K562 (cell line): ENCODE measurements at regions not wholly inside any gene's neighbourhood (a gene's known extent, or its start where the extent isn't known, plus 50 kb on each side); places are given as distances from the start of the nearest gene placed in this dataset.

ENCODE experiments used
- ATAC-seq: fragments of 200-7000 bp; cut with Tn5 transposase; 3 replicates; pipeline ENCODE4 v1.9.1; 2020; ENCODE audit warnings: moderate library complexity
- BruUV-seq: library from RNA; stranded (reverse); fragments of 400-500 nt; replicated peaks from 2 replicates; lab custom pipeline; 2021; lab: Mats Ljungman, UMichigan
- CTCF ChIA-PET: fragments of 300-600 bp; formaldehyde crosslinking; extraction: SDS; loops from one replicate; lab custom pipeline; 2021; ENCODE audit warnings: low intra/inter-chr PET ratio; lab: Yijun Ruan, JAX
- POLR2A ChIA-PET: fragments of 300-600, 350-650 bp; sonication (Branson Sonifier 250); formaldehyde crosslinking; extraction: SDS; loops from one replicate; lab custom pipeline; 2021; ENCODE audit warnings: antibody characterized with exemption, inconsistent platforms; lab: Yijun Ruan, JAX
- DNase-seq, 4 experiments: peaks; one replicate each; pipeline versions ENCODE4 v3.0.0 to v3.0.0-alpha.2; 2011 to 2018; ENCODE audit warnings: low spot score in 3 of 4, mixed read lengths in 3 of 4; ENCODE audit errors: extremely low read depth in 1 of 4
- FAIRE-seq: peaks from 2 replicates; lab custom pipeline; 2011; peaks lifted over from hg19 to GRCh38; lab: Jason Lieb, UNC
- H2AFZ ChIP-seq: 2 replicates; pipeline ENCODE4 v1.6.0; 2011; ENCODE audit warnings: low read depth, low read length, control low read depth, inconsistent platforms
- H3K27ac ChIP-seq: fragments of 200-600 bp; 3 replicates; pipeline ENCODE4 v1.8.0; 2011; ENCODE audit warnings: low read depth, mild to moderate bottlenecking, control low read depth, inconsistent platforms, low read length, moderate library complexity, mixed read lengths; ENCODE audit errors: extremely low read depth
- H3K27me3 ChIP-seq, 2 experiments: fragments of 300-600 bp in 1 of 2; 2 replicates in 1 of 2; 3 replicates in 1 of 2; pipeline versions ENCODE4 v1.6.0 to v1.8.0; 2011; ENCODE audit warnings: inconsistent platforms in 2 of 2, low read length in 2 of 2, mild to moderate bottlenecking in 1 of 2, mixed read lengths in 1 of 2, moderate library complexity in 1 of 2; ENCODE audit not compliant: control insufficient read depth in 2 of 2, insufficient read depth in 2 of 2
- H3K36me3 ChIP-seq: fragments of 300-600 bp; 3 replicates; pipeline ENCODE4 v1.8.0; 2011; ENCODE audit warnings: mild to moderate bottlenecking, low read length, inconsistent platforms; ENCODE audit not compliant: control insufficient read depth, insufficient read depth
- H3K4me1 ChIP-seq, 2 experiments: fragments of 200-600 bp in 1 of 2; replicated peaks in 1 of 2; 2 replicates in 1 of 2; 3 replicates in 1 of 2; pipeline versions ENCODE4 v1.5.1 to v1.8.0; 2011; ENCODE audit warnings: inconsistent platforms in 2 of 2, low read length in 2 of 2, mild to moderate bottlenecking in 1 of 2, mixed read lengths in 1 of 2, moderate library complexity in 1 of 2; ENCODE audit not compliant: control insufficient read depth in 2 of 2, insufficient read depth in 2 of 2
- H3K4me2 ChIP-seq: 2 replicates; pipeline ENCODE4 v1.6.1; 2011; ENCODE audit warnings: low read length, control low read depth, inconsistent platforms, mixed read lengths; ENCODE audit not compliant: insufficient read depth
- H3K4me3 ChIP-seq: fragments of 200-600 bp; sonication (generic), shearing (Covaris generic); 2 replicates; pipeline ENCODE4 v1.5.1; 2016; ENCODE audit warnings: control low read depth, inconsistent platforms
- H3K79me2 ChIP-seq: fragments of 200-600 bp; 3 replicates; pipeline ENCODE4 v1.8.0; 2011; ENCODE audit warnings: low read length, inconsistent platforms; ENCODE audit not compliant: control insufficient read depth, insufficient read depth
- H3K9ac ChIP-seq, 2 experiments: 2 replicates each; pipeline versions ENCODE4 v1.6.0 to v1.6.1; 2011; ENCODE audit warnings: low read depth in 2 of 2, low read length in 2 of 2, control low read depth in 1 of 2, inconsistent platforms in 1 of 2, mild to moderate bottlenecking in 1 of 2, mixed read lengths in 1 of 2; ENCODE audit not compliant: insufficient read depth in 1 of 2
- H3K9me1 ChIP-seq: one replicate; pipeline ENCODE4 v1.6.0; 2011; ENCODE audit warnings: inconsistent platforms, mild to moderate bottlenecking, low read length, moderate library complexity; ENCODE audit not compliant: control insufficient read depth, insufficient read depth
- H3K9me3 ChIP-seq: replicated peaks from 2 replicates; pipeline ENCODE4 v1.5.1; 2011; ENCODE audit warnings: low read depth, low read length, inconsistent platforms; ENCODE audit not compliant: control insufficient read depth, insufficient read depth
- H4K20me1 ChIP-seq: replicated peaks from 2 replicates; pipeline ENCODE4 v1.6.1; 2011; ENCODE audit warnings: low read length, inconsistent platforms, mixed read lengths; ENCODE audit not compliant: control insufficient read depth, insufficient read depth
- GABPA ChIP-seq: fragments of 200-800 bp; sonication (Bioruptor generic); conservative IDR thresholded peaks from 2 replicates; pipeline ENCODE4 v1.6.1; 2016; ENCODE audit warnings: low read depth, missing genetic modification characterization, missing compliant biosample characterization
- HMGXB4 ChIP-seq: sonication (generic); formaldehyde crosslinking; IDR thresholded peaks from 2 replicates; pipeline ENCODE4 v1.8.1; 2023; ENCODE audit warnings: mild to moderate bottlenecking, missing genetic modification reagents
- KDM4B ChIP-seq, 2 experiments: fragments of 450-650 bp in 1 of 2; sonication (generic) in 1 of 2; IDR thresholded peaks; 2 replicates each; pipeline ENCODE4 v1.6.1; 2016 to 2017; ENCODE audit warnings: borderline replicate concordance in 2 of 2, antibody characterized with exemption in 1 of 2, low read depth in 1 of 2, mild to moderate bottlenecking in 1 of 2
- PHF8 ChIP-seq: fragments of 200-600 bp; sonication (generic); IDR thresholded peaks from 2 replicates; pipeline ENCODE4 v1.6.1; 2012; ENCODE audit warnings: mixed run types, mild to moderate bottlenecking, inconsistent platforms, low read length, moderate library complexity, borderline replicate concordance
- POLR2G ChIP-seq: fragments of 200-400 bp; formaldehyde crosslinking; IDR thresholded peaks from 2 replicates; pipeline ENCODE4 v1.6.1; 2017; ENCODE audit warnings: low read depth, mild to moderate bottlenecking, antibody characterized with exemption, low read length, moderate library complexity
- SMAD2 ChIP-seq: fragments of 150-350 bp; IDR thresholded peaks from 2 replicates; pipeline ENCODE4 v1.6.1; 2014; ENCODE audit warnings: low read depth, mild to moderate bottlenecking, low read length
- SMC3 ChIP-seq: conservative IDR thresholded peaks from 2 replicates; pipeline ENCODE4 v1.6.1; 2011; ENCODE audit warnings: low read depth, low read length, improper control_type of control experiment; ENCODE audit not compliant: insufficient read depth
- ZNF449 ChIP-seq: fragments of 250-450 bp; sonication (Bioruptor Pico); IDR thresholded peaks from 2 replicates; pipeline ENCODE4 v1.8.0; 2022; ENCODE audit warnings: moderate library complexity, mild to moderate bottlenecking, inconsistent platforms
- WGBS: fragments of 100-300 bp; shearing (Covaris generic); methylation state at CpG from one replicate; pipeline ENCODE4 v1.1.6; 2016; ENCODE audit warnings: low coverage, mixed read lengths; ENCODE audit not compliant: insufficient coverage; ENCODE audit errors: missing lambda C conversion rate; 5-methylcytosine and 5-hydroxymethylcytosine counted together
- in situ Hi-C: fragments of 300-500 bp; cut with MboI; formaldehyde crosslinking; loops from 4 replicates; pipeline ENCODE4 v1.15.0; 2018; ENCODE audit warnings: inconsistent platforms, mixed read lengths
- intact Hi-C: fragments of 100-400 bp; cut with micrococcal nuclease; formaldehyde crosslinking; loops from 2 replicates; pipeline ENCODE4 v1.14.2; 2022
- TF ChIP-seq, protein P1 (sequence below): IDR thresholded peaks from 2 replicates; pipeline ENCODE4 v1.6.1; 2016; ENCODE audit warnings: missing genetic modification characterization, missing compliant biosample characterization
- TF ChIP-seq, protein P2 (sequence below): fragments of 250-450 bp; sonication (Bioruptor Pico); IDR thresholded peaks from 2 replicates; pipeline ENCODE4 v1.5.0; 2021; ENCODE audit warnings: mild to moderate bottlenecking, moderate library complexity

- TF ChIP-seq, protein P1, sequence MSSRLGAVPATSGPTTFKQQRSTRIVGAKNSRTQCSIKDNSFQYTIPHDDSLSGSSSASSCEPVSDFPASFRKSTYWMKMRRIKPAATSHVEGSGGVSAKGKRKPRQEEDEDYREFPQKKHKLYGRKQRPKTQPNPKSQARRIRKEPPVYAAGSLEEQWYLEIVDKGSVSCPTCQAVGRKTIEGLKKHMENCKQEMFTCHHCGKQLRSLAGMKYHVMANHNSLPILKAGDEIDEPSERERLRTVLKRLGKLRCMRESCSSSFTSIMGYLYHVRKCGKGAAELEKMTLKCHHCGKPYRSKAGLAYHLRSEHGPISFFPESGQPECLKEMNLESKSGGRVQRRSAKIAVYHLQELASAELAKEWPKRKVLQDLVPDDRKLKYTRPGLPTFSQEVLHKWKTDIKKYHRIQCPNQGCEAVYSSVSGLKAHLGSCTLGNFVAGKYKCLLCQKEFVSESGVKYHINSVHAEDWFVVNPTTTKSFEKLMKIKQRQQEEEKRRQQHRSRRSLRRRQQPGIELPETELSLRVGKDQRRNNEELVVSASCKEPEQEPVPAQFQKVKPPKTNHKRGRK (tag) = no peak
- no peak for TF ChIP-seq SMC3
Observed at GRCh38 chr13:55266644-55267043, 1874.1 kb upstream of the PRR20A start (continued).

GRCh38 chr13:55298201-55298600, 1842.5 kb upstream of the PRR20A start:
- intact Hi-C loops (no loop called here), in situ Hi-C loops (no loop called here)
- no peak overlapping the region for H3K27ac ChIP-seq
- H3K9me1 ChIP-seq = no peaks in the 10 kb centered on the region
- WGBS = 0% methylated on average over 1 of the region's 1 CpG
- ChIA-PET POLR2A (no interaction called here), CTCF (no interaction called here)
- no TSS peak for BruUV-seq
- no peaks in the 10 kb centered on the region for H3K9me3 ChIP-seq
- H3K4me3 ChIP-seq = no peak overlapping the region
- FAIRE-seq (no peak), DNase-seq (no peak), ATAC-seq (no peak)
- no peaks in the 10 kb centered on the region for H3K4me1 ChIP-seq
- no peak overlapping the region for H3K9ac ChIP-seq
- no peak overlapping the region for H2AFZ ChIP-seq
- H3K4me2 ChIP-seq = no peak overlapping the region
- H3K79me2 ChIP-seq = no peaks in the 10 kb centered on the region
- H3K27me3 ChIP-seq = no peaks in the 10 kb centered on the region
- H3K36me3 ChIP-seq = no peaks in the 10 kb centered on the region
- H4K20me1 ChIP-seq = no peaks in the 10 kb centered on the region
- TF ChIP-seq PHF8 (no peak), POLR2G (no peak), SMAD2 (no peak), ZNF449 (CRISPR knock-in tag) (no peak), HMGXB4 (CRISPR knock-in tag) (no peak), KDM4B (IDR thresholded peaks at IDR 0.05; ENCODE audit: borderline replicate concordance in 2 of 2, low read depth in 1 of 2) (no peak), GABPA (tag) (no peak)
- TF ChIP-seq, protein P2, sequence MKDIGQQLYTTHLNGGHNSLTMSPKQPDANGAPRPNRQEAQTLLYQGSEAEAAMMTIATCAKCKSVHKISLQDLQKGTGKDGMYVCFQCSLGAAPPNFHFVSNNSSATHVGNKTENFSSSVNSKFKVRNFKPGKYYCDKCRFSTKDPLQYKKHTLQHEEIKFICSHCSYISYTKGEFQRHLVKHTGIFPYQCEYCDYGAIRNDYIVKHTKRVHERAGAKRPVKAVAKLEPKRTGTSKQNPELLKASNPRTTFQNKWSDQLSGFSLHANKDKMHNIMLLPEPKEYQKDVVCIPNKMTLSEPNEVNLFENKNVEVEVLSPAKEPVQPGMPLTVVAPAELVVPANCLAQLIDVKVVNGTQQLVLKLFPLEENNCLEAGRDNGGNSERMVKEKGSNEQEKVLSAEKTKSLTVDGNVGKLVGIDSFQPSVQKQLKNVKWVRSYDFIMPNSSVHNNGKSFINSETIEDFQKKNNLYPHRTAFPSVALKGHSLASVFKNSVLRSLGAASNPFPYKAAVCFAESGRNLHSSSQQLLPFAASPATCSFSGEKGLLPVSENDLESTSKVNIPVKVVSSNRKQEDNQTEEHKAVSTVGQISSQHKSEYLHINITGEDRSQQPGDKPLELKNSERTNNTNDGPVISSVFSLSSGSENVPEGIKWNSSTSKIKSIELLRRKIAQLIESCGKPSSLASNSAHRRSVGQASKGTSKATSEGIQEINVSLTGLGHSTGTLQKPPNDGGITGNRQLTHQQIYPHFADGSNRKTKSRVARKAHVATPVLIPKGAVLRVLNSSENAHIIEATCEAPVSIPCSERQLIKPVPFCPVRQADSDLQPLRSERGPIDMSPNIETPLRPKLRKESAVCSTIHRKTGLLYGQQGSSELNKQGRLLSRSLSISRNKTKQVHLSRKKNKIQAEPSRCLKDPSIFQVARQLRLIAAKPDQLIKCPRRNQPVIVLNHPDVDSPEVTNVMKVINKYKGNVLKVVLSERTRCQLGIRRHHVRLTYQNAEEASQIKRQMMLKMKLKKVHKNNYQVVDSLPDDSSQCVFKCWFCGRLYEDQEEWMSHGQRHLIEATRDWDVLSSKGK (CRISPR knock-in tag) = no peak
